ENCODE measurements at regions not wholly inside any gene's neighbourhood (a gene's known extent, or its start where the extent isn't known, plus 50 kb on each side); places are given as distances from the start of the nearest gene placed in this dataset.

DNA sequence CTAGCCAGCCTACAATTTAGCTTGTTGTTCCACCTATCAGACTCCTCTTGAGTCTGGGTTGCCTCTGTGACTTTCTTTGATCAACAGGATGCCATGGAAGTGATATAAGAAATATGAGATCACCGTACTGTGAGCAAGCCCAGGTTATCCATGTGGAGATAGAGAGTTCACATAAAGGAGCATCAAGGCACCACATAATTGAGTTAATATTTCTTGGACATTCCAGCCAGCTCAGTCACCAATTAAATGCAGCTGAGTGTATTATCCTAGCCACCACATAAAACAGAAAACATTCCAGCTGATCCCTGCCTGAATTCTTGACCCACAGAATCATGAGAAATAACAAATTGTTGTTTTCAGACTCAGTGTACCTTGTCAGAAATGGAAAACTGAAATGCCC, 253.6 kb downstream of the PPP1R2C start:
- TF ChIP-seq, protein P1, sequence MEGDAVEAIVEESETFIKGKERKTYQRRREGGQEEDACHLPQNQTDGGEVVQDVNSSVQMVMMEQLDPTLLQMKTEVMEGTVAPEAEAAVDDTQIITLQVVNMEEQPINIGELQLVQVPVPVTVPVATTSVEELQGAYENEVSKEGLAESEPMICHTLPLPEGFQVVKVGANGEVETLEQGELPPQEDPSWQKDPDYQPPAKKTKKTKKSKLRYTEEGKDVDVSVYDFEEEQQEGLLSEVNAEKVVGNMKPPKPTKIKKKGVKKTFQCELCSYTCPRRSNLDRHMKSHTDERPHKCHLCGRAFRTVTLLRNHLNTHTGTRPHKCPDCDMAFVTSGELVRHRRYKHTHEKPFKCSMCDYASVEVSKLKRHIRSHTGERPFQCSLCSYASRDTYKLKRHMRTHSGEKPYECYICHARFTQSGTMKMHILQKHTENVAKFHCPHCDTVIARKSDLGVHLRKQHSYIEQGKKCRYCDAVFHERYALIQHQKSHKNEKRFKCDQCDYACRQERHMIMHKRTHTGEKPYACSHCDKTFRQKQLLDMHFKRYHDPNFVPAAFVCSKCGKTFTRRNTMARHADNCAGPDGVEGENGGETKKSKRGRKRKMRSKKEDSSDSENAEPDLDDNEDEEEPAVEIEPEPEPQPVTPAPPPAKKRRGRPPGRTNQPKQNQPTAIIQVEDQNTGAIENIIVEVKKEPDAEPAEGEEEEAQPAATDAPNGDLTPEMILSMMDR (IDR thresholded peaks at IDR 0.05) = no peak
- no peak for TF ChIP-seq POLR2AphosphoS5 (IDR thresholded peaks at IDR 0.05; ENCODE audit: insufficient read depth in 1 of 2, low read depth in 1 of 2)
- no peak for TF ChIP-seq POLR2A (IDR thresholded peaks at IDR 0.05)
- Histone ChIP-seq H3K4me3 (no peak overlapping the region), H3K4me1 (no peaks in the 10 kb centered on the region), H3K27me3 (no peaks in the 10 kb centered on the region), H3K36me3 (no peaks in the 10 kb centered on the region), H3K27ac (no peak overlapping the region), H3K9me3 (no peaks in the 10 kb centered on the region)
- no peak for DNase-seq (ENCODE audit: extremely low spot score in 2 of 2)
- intact Hi-C loops (cut with DNase I) = no loop called here

DNA sequence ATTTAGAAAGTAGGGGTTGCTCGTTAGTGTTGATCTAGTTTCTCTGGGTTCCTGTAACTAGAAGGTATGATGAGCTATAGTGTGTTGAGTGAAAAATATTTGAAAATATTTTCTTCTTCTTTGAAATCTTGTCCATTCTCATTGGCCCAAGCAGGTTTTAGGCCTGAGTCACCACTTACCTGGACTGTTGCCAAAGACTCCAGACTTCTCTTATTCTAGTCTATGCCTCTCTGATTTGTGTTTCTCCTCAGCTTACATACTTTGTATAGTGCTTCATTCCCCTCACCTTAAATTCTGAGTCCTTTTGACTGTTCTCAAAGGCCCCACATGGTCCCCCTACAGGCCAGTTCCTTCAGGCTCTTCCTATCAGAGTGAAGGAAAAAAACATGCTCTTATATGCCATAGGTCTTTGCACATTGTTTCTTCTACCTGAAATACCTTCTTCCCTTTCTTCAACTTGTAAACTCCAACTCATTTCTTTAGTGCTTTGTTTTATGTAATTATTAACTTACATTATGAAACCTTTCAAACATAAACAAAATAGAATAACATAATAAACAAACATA, 258.2 kb downstream of the PPP1R2C start:
- TF ChIP-seq POLR2A (IDR thresholded peaks at IDR 0.05) = no peak
- Histone ChIP-seq H3K9me3 (no peaks in the 10 kb centered on the region), H3K27ac (no peak overlapping the region), H3K4me1 (no peaks in the 10 kb centered on the region), H3K4me3 (no peak overlapping the region), H3K27me3 (no peaks in the 10 kb centered on the region), H3K36me3 (no peaks in the 10 kb centered on the region)
- intact Hi-C loops (cut with DNase I) = loop anchor here (5.0 kb wide), 1 partner anchor 1623 kb away; no protein-coding TSS in a partner anchor
- no peak for DNase-seq (ENCODE audit: extremely low spot score in 2 of 2)

DNA sequence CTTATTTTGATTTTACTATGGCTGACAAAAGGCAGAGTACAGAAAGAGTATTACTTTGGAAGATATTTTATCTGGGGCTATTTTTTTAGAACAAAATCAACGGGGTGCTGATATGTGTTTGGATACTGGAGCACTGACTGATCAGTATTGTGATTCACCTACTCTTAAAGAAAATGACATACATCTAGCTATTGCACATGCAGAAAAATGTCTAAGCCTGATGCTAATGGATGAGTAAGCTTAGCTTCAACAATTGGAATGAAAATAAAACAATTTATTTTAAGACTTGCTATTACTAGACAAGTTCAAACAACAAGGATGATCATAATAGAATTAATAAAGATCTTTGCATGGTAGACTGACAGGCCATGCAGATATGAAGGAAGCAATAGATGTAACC, 262.0 kb downstream of the PPP1R2C start:
- Histone ChIP-seq H3K9me3 (no peaks in the 10 kb centered on the region), H3K36me3 (no peaks in the 10 kb centered on the region), H3K27ac (no peak overlapping the region), H3K27me3 (no peaks in the 10 kb centered on the region), H3K4me1 (no peaks in the 10 kb centered on the region), H3K4me3 (no peak overlapping the region)
- TF ChIP-seq POLR2A (IDR thresholded peaks at IDR 0.05) (no peak), POLR2AphosphoS5 (IDR thresholded peaks at IDR 0.05; ENCODE audit: insufficient read depth in 1 of 2, low read depth in 1 of 2) (no peak)
- TF ChIP-seq, protein P1 (IDR thresholded peaks at IDR 0.05) = no peak
- intact Hi-C loops (cut with DNase I) = loop anchor here (5.0 kb wide), 1 partner anchor 1626 kb away; no protein-coding TSS in a partner anchor
- no peak for DNase-seq (ENCODE audit: extremely low spot score in 2 of 2)

DNA sequence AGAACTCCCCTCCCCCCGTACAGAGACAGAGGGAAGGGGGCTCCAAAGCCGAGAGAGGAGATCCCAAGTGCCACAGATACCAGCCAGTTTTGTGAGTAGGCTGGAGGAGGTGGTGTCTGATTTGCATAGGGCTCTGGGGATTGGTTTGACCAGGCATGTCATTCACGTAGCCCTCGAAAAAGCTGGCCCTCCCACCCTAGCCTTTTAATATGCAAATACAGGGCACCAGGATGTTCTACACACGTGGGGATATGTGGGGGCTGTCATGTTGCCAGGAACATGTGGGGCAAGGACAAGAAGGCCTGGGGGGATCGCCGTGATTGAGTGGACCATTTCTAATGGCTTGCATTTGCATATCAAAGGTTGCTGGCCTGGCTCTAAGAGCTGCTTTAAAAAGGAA, 272.9 kb downstream of the PPP1R2C start:
- H3K4me3 ChIP-seq = no peak overlapping the region
- no peaks in the 10 kb centered on the region for H3K9me3 ChIP-seq
- no peaks in the 10 kb centered on the region for H3K4me1 ChIP-seq
- no peak overlapping the region for H3K27ac ChIP-seq
- DNase-seq (ENCODE audit: extremely low spot score in 2 of 2) = no peak
- intact Hi-C loops (cut with DNase I) = no loop called here
- H3K27me3 ChIP-seq = no peaks in the 10 kb centered on the region
- TF ChIP-seq, protein P1 (IDR thresholded peaks at IDR 0.05) = no peak
- TF ChIP-seq POLR2A (IDR thresholded peaks at IDR 0.05) = no peak
- no peak for TF ChIP-seq POLR2AphosphoS5 (IDR thresholded peaks at IDR 0.05; ENCODE audit: insufficient read depth in 1 of 2, low read depth in 1 of 2)
- H3K36me3 ChIP-seq = no peaks in the 10 kb centered on the region

DNA sequence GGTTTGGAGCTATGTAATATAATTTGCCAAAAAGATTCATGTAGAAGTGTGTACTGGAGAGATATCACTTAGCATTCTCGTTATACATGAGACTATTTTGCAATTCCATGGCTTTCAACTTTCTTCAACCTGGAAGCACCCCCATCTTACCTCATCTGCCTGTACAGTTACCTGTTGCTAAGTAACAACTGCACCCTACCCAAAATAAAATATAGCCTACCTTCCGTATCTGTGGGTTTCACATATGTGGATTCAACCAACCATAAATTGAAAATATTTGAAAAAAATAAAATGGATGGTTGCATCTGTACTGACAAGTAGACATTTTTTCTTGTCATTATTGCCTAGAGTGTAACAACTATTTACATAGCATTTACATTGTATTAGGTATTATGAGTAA, 278.3 kb downstream of the PPP1R2C start:
- Histone ChIP-seq H3K36me3 (no peaks in the 10 kb centered on the region), H3K9me3 (no peaks in the 10 kb centered on the region), H3K27me3 (no peaks in the 10 kb centered on the region), H3K4me1 (no peaks in the 10 kb centered on the region), H3K4me3 (no peak overlapping the region), H3K27ac (no peak overlapping the region)
- TF ChIP-seq, protein P1 (IDR thresholded peaks at IDR 0.05) = no peak
- TF ChIP-seq POLR2AphosphoS5 (IDR thresholded peaks at IDR 0.05; ENCODE audit: insufficient read depth in 1 of 2, low read depth in 1 of 2) (no peak), POLR2A (IDR thresholded peaks at IDR 0.05) (no peak)
- intact Hi-C loops (cut with DNase I) = no loop called here
- DNase-seq (ENCODE audit: extremely low spot score in 2 of 2) = no peak

Measured in vagina (tissue), 2 donors.